GM18502 (cell line): ENCODE measurements at regions not wholly inside any gene's neighbourhood (a gene's known extent, or its start where the extent isn't known, plus 50 kb on each side); places are given as distances from the start of the nearest gene placed in this dataset.
"Not testable (repeated sequence)": the region's sequence is repeated elsewhere in the genome, so short reads cannot be mapped to it uniquely, and the experiment has no call there.

Source experiments
- ATAC-seq: cut with Tn5 transposase; IDR thresholded peaks from one replicate; pipeline ENCODE4 v1.9.1; 2021; ENCODE audit warnings: mild to moderate bottlenecking; ENCODE audit not compliant: unreplicated experiment, poor library complexity

DNA sequence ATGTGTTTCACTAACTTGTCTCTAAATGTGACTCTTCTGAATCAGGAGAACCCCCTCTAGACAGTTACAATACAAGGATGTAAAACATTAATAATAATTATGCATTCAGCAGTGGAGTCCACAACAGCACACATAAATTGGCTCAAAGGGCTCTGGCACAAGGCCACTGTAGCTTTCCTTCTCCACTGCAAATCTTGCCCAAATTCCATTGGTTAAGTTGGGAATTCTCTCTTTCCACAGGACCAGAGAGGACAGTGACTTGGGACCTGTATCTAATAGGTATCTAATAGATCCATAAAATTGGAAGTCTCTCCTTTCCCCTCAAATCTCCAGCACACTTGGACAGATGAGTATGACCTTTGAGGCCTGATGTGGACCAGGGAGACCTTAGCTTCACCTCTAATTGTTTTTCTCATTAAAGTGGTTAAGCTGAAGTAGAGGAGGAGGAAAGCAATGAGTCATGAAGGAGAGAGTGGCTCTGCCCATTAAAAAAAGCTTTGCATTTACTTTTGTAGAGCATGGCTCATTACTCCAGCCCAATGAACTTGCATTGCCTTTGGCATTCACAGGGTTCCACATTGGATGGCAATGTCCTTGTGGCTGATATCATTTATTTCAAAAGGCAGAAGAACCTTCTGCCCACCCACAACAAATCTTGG lies 72.3 kb upstream of the SH3RF1 start:
- ATAC-seq: no peak

DNA sequence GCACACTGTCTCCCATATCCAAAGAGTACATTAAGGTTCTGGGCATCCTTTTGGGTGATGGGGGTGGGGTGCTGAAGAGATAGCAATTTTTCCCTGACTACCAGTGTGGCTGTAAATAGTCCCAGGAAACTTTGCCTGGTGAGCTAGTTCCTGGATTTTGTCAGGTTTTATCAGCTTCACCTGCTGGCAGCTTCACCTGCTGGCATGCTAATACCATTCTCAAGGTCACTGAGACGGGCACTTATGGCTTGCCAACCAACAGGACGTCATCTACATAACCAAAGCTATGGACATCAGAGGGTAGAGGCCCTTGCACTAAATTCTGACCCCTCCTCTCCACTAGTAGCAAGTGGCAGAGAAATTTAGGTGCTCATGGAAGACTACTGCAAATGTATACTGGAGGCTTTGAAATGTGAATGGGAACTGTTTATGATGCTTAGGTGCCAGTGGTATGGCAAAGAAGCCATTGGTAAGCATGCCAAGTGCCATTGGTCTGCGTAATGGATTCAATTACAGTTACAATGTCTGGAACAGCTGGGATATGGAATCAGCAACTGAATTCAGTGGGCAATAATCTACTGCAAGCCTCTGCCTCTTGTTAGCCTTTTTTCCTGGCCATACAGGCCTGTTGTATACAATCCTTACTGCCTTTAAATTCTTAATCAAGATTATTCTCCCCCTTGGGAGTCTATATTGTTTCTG lies 71.6 kb upstream of the SH3RF1 start:
- no peak for ATAC-seq

DNA sequence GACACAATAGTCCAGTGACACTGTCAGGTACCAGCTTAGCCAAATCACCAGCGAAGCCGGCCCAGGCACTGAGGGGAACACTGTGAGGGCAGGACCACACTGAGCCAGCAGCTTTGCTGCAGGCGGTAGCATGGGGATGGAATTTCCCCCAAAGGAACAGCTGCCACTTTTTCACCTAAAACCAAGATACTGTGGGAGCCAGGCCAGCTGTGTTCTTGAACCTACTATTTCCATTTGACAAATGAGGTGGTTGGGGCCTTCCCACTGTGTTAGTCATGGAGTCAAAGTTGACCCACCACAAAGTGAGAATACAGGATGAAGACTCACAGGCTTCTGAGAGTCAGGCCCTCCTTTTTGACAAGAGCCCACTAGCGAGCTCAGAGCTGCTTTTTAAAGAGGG lies 70.7 kb upstream of the SH3RF1 start:
- ATAC-seq: peak; percentile 85

DNA sequence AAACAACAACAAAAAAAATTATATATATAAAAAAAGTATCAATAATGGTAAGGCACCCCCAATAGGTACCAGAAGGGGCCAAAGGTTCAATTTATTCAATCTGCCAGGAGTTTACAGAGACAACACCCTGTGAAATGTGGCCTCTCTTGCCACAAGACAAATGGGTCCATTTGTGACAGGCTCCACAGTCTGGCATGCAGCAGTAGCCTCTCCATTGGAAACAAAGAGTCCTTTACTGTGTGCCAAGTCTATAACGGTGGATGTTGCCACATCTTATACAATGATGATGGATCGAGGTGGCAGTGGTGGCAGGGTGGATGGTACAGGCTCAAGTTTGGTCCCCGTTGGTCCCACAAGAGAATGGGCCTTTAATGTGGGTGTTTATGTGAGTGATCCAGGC lies 70.1 kb upstream of the SH3RF1 start:
- ATAC-seq: no peak

DNA sequence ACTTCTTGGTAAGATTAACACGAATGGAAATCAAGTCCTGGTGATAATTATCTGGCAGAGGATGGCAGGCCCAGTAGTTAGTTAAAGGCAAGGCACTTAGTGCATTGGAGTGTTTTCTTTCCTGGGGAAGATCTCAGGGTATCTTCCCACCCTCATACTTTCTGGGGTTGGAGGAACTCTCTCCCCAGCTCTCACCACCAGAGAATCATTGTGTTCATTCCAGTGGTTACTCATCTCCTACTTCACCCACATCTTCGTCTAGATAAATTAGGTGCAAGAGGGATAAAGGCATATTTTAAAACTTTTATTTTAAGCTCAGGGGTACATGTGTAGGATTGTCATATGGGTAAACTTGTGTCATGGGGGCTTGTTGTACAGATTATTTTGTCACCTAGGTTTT lies 67.5 kb upstream of the SH3RF1 start:
- no peak for ATAC-seq

DNA sequence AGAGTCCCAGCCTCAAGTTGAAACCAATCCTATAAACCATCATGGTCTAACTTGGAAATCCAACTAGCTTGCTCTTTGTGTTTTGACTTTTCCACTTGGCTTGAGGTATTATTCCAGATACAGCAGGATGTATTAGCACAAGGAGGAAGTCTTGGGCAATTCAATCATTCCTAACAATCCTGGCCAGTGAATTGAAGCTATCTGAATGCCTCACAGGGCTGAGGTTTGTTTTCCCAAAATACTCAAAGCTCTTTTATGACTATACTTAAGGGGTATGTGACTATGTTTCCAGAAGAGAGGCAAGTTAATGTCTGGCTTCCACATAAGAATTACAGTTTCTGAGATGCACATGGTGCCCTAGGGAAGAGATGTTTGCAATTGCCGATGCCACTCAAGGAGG lies 66.8 kb upstream of the SH3RF1 start:
- ATAC-seq: no peak

DNA sequence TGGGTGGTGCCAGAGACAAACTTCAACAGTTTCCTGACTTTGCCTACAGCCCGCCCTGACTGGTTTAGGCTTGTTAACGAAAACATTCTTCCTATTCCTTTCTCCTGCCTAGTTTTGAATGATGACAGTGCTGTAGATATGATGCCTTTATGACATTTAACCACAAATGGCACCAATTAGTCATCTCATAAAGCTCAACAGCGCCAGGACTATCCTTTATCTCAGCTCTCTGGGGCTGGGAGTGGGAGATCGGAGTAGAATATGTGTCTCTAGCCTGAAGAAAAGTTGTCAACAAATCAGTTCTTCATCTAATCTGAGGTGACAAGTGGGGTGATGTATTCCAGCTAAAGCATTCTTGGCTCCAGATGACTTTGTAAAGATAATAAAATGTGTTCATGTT lies 64.6 kb upstream of the SH3RF1 start:
- ATAC-seq: no peak

DNA sequence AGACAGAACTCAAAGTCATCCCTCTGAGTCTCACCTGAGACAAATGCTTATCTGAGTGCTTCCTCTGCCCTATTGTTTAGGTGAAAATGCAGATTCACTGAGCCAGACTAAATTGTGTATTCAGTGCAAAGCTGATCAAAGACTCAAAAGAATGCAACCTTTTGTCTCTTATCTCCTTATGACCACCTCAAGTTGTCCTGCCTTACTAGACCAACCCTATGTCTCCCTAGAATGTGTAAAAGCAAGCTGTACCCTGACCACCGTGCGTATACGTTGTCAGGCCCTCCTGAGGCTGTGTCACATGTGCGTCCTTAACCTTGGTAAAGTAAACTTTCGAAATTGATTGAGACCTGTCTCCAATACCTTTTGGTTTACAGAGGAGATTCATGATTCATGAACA lies 63.6 kb upstream of the SH3RF1 start:
- no peak for ATAC-seq

DNA sequence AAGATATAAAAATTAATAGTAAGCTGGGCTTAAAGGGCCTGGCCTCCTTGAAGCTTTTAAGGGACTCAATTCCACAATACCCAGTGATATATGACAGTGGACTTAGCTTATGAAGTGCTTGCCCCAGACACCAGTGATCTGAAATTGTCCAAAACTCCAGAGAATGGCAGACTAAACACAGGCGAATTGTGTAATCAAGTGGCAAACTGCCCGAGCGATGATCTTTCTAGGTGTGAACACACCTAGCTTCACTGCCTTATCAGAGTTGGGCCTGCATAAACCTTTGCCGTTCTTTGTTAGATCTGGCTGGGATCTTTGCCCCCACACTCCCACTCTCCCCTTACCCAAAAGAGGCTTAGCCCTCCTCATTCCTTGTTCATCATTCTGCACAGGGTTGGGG lies 62.5 kb upstream of the SH3RF1 start:
- ATAC-seq: no peak

DNA sequence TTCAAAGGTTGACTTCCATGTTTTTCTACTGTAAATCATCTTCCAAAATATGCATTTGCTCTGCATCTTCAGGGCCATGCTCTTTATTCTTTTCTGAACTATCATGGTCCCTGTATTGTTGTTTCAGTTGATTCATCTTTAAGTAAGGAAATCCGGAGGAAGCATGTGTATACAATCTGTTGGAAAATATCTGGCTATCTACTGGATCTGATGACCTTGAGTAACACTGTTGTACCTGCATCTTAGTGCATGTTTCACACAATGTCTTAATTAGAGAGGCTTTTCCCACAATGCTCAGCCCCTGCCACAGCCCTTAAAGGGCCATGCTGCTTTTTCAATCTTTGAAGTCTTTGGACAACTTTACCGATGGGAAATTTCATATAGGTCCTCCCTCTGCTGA lies 61.8 kb upstream of the SH3RF1 start:
- no peak for ATAC-seq

DNA sequence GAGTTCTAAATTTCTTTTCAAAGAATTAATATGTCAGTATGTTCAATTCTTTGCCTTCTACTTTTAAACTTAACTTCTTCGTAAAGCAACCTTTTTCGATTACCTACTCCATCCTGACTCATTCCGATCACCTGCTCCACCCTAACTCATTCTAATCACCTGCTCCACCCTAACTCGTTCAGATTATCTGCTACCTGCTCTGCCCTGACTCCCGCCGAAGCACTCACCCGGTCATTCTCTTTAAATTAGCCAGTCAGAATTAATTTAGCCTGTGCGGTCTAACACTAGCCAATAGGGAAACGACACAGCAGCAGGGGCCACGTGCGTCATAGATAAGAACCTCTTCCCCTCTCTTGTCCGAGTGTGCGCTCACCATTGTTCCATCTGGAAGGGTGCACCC lies 60.1 kb upstream of the SH3RF1 start:
- ATAC-seq: no peak

DNA sequence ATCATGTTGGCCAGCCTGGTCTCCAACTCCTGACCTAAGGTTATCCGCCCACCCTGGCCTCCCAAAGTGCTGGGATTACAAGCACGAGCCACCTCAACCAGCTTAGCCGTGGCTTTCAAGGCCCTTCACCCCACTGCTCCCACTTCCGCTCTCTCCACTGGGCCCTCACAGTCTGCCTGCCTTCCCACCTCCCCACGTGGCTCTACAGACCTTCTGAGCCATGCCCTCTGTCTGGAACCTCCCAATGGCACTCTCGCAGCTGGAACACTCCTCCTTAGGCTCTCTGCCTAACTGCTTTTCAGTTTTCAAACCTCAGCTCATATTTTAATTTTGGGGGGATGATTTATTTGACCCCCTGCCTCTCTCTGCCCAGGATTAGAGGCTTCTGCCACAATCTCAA lies 59.3 kb upstream of the SH3RF1 start:
- ATAC-seq: no peak

DNA sequence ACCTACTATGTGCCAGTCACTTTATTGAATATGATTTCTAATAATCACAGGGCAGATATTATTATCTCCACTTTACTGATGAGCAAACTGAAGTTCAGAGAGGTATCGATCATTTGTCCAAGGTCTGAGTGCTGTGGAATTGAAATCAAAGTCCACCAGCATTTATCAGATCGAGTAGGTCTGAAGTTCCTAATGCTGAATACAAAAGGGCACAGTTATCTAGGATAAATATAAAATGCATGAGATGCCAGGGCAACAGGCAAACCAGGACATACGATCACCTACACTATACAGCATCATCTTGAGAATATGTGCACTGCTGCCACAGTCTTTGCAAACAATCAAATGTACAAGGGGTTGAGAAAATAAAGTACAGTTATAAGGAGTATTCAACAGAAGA lies 57.2 kb upstream of the SH3RF1 start:
- no peak for ATAC-seq

DNA sequence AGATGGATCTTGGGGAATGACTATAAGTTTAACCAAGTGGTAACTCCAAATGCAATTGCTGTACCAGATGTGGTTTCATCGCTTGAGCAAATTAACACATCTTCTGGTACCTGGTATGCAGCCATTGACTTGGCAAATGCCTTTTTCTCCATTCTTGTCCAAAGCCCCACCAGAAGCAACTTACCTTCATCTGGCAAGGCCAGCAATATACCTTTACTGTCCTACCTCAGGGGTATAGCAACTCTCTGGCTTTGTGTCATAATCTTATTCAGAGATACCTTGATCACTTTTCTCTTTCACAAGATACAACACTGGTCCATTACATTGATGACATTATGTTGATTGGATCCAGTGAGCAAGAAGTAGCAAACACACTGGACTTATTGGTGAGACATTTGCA lies 53.2 kb upstream of the SH3RF1 start:
- ATAC-seq: not testable (repeated sequence)

DNA sequence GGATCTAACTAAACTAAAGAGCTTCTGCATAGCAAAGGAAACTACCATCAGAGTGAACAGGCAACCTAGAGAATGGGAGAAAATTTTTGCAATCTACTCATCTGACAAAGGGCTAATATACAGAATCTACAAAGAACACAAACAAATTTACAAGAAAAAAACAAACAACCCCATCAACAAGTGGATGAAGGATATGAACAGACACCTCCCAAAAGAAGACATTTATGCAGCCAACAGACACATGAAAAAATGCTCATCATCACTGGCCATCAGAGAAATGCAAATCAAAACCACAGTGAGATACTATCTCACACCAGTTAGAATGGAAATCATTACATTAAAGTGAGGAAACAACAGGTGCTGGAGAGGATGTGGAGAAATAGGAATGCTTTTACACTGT lies 52.1 kb upstream of the SH3RF1 start:
- not testable (repeated sequence) for ATAC-seq
